ENCODE measurements at regions not wholly inside any gene's neighbourhood (a gene's known extent, or its start where the extent isn't known, plus 50 kb on each side); places are given as distances from the start of the nearest gene placed in this dataset.
A peak's percentile ranks its signal among the peaks of the same experiment; 100 is the strongest.

GRCh38 chr4:10303291-10303690 lies 153.9 kb downstream of the ZNF518B start:
- Histone ChIP-seq H3K4me3 (ENCODE audit: low read length) (no peak overlapping the region), H3K27me3 (ENCODE audit: control insufficient read depth, insufficient read depth) (no peaks in the 10 kb centered on the region), H3K4me1 (ENCODE audit: control insufficient read depth, insufficient read depth, low read length) (no peaks in the 10 kb centered on the region), H3K9me3 (ENCODE audit: control insufficient read depth, low read length) (no peaks in the 10 kb centered on the region), H3K27ac (ENCODE audit: low read length) (no peak overlapping the region)
- intact Hi-C loops (cut with DNase I), result no loop called here
- 94% methylated on average over 4 of the region's 4 CpGs for WGBS
- ATAC-seq (no peak), DNase-seq (no peak)

DNA sequence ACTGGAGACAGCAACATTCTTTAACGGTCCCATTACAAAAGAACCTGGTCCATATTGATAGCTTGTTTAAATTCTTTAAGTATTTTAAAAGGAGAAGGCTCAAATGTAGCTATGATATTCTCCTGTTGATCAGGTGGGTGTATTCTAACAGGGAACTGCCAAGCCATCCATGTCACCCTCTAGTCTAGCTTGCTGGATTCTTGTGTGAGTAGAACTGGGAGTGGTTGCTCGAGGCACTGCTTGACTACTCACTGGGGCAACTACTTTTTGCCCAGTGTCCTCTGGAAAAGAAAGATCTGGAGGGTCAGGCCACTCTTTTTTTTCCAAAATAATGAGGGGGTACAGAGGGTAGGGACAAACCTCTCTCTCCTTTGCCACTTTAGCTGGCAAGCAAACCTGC lies 155.1 kb downstream of the ZNF518B start:
- intact Hi-C loops (cut with DNase I), result no loop called here
- DNase-seq (no peak), ATAC-seq (no peak)
- H3K27me3 ChIP-seq (ENCODE audit: control insufficient read depth, insufficient read depth), result no peaks in the 10 kb centered on the region
- 80% methylated on average over 2 of the region's 2 CpGs for WGBS
- H3K4me3 ChIP-seq (ENCODE audit: low read length), result no peak overlapping the region
- H3K27ac ChIP-seq (ENCODE audit: low read length), result no peak overlapping the region
- H3K9me3 ChIP-seq (ENCODE audit: control insufficient read depth, low read length), result no peaks in the 10 kb centered on the region
- H3K4me1 ChIP-seq (ENCODE audit: control insufficient read depth, insufficient read depth, low read length), result no peaks in the 10 kb centered on the region

DNA sequence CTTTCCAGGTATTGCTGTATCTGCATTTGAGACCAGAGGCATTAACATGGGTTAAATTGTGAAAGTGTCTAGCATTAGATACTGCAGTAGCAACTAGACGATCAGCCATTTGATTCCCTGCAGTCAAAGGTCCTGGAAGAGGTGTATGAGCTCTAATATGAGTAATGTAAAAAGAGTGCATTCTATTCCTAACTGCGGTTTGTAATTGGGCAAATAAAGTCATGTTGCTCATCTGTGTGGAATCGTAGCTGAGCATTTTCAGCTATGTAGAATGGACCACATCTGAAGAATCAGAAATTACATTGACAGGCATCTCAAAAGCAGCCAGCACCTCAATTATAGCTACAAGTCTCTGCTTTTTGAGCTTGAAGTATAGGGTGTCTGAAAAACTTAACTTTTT lies 157.6 kb downstream of the ZNF518B start:
- intact Hi-C loops (cut with DNase I), result no loop called here
- ATAC-seq (no peak), DNase-seq (no peak)
- Histone ChIP-seq H3K9me3 (ENCODE audit: control insufficient read depth, low read length) (no peaks in the 10 kb centered on the region), H3K4me3 (ENCODE audit: low read length) (no peak overlapping the region), H3K27me3 (ENCODE audit: control insufficient read depth, insufficient read depth) (no peaks in the 10 kb centered on the region), H3K4me1 (ENCODE audit: control insufficient read depth, insufficient read depth, low read length) (no peaks in the 10 kb centered on the region), H3K27ac (ENCODE audit: low read length) (no peak overlapping the region)
- WGBS, result 57% methylated on average over 3 of the region's 3 CpGs

DNA sequence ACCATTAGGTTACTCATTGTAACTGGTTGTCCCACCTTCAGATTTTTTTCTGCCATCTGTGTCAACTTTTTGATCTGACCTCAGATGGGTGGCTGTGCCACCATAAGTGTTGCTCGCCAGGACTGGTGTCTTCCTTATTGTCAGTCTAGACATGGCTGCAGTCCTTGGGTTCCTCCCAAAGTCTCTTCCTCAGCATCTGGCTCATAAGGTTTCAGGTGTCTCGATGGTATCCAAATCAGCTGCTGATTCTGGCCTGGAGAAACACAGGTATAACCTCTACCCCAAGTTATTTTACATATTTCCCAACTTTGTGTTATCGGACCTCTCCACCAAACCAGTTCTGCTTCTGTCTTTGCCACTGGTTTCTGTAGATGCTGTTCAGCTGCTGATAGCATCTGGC lies 158.5 kb downstream of the ZNF518B start:
- ATAC-seq (no peak), DNase-seq (no peak)
- Histone ChIP-seq H3K4me3 (ENCODE audit: low read length) (no peak overlapping the region), H3K27ac (ENCODE audit: low read length) (no peak overlapping the region), H3K4me1 (ENCODE audit: control insufficient read depth, insufficient read depth, low read length) (no peaks in the 10 kb centered on the region), H3K27me3 (ENCODE audit: control insufficient read depth, insufficient read depth) (no peaks in the 10 kb centered on the region), H3K9me3 (ENCODE audit: control insufficient read depth, low read length) (no peaks in the 10 kb centered on the region)
- intact Hi-C loops (cut with DNase I), result no loop called here
- WGBS, result 94% methylated on average over 3 of the region's 3 CpGs

- WGBS, result 25% methylated on average over 3 of the region's 3 CpGs
- peak in 1 of 2 donors; percentile 61 for ATAC-seq
- Histone ChIP-seq H3K4me1 (ENCODE audit: control insufficient read depth, insufficient read depth, low read length) (no peaks in the 10 kb centered on the region), H3K9me3 (ENCODE audit: control insufficient read depth, low read length) (no peaks in the 10 kb centered on the region), H3K27me3 (ENCODE audit: control insufficient read depth, insufficient read depth) (no peaks in the 10 kb centered on the region), H3K4me3 (ENCODE audit: low read length) (no peak overlapping the region), H3K27ac (ENCODE audit: low read length) (no peak overlapping the region)
- DNase-seq, result no peak
- intact Hi-C loops (cut with DNase I), result no loop called here
These were observed 160.5 kb downstream of the ZNF518B start for GRCh38 chr4:10296730-10297129.

GRCh38 chr4:10295301-10295700 lies 161.9 kb downstream of the ZNF518B start:
- Histone ChIP-seq H3K27me3 (ENCODE audit: control insufficient read depth, insufficient read depth) (no peaks in the 10 kb centered on the region), H3K9me3 (ENCODE audit: control insufficient read depth, low read length) (no peaks in the 10 kb centered on the region), H3K27ac (ENCODE audit: low read length) (no peak overlapping the region), H3K4me3 (ENCODE audit: low read length) (no peak overlapping the region), H3K4me1 (ENCODE audit: control insufficient read depth, insufficient read depth, low read length) (no peaks in the 10 kb centered on the region)
- DNase-seq, result no peak
- intact Hi-C loops (cut with DNase I), result no loop called here
- no peak for ATAC-seq
- WGBS, result 89% methylated on average over 3 of the region's 3 CpGs

DNA sequence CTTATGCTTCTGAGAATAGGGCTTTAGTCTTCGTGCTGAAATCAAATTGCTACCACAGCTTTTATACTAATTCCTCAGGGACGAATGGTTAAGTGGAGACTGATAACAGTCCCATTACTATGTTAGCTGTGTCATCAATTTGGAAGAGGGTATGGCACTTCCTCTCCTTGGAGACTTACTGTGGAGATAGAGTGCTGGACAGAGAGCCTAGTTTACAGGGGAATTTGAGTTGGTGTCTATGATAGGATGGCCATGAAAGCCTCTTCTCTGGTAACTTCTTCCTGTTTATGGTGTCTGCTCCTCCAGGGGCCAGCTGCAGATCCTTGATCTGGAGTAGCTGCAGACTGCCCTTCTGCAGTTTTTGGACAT lies 167.7 kb downstream of the ZNF518B start:
- no peak overlapping the region for H3K4me3 ChIP-seq (ENCODE audit: low read length)
- DNase-seq, result no peak
- H3K9me3 ChIP-seq (ENCODE audit: control insufficient read depth, low read length), result no peaks in the 10 kb centered on the region
- intact Hi-C loops (cut with DNase I), result no loop called here
- 46% methylated on average over 2 of the region's 2 CpGs for WGBS
- no peaks in the 10 kb centered on the region for H3K27me3 ChIP-seq (ENCODE audit: control insufficient read depth, insufficient read depth)
- ATAC-seq, result no peak
- no peaks in the 10 kb centered on the region for H3K4me1 ChIP-seq (ENCODE audit: control insufficient read depth, insufficient read depth, low read length)
- H3K27ac ChIP-seq (ENCODE audit: low read length), result no peak overlapping the region

GRCh38 chr4:10288830-10289537 lies 168.2 kb downstream of the ZNF518B start:
- no peak for DNase-seq
- no peaks in the 10 kb centered on the region for H3K4me1 ChIP-seq (ENCODE audit: control insufficient read depth, insufficient read depth, low read length)
- no peak for ATAC-seq
- H3K27me3 ChIP-seq (ENCODE audit: control insufficient read depth, insufficient read depth), result no peaks in the 10 kb centered on the region
- intact Hi-C loops (cut with DNase I), result no loop called here
- H3K4me3 ChIP-seq (ENCODE audit: low read length), result no peak overlapping the region
- H3K9me3 ChIP-seq (ENCODE audit: control insufficient read depth, low read length), result no peaks in the 10 kb centered on the region
- H3K27ac ChIP-seq (ENCODE audit: low read length), result no peak overlapping the region
- WGBS, result 61% methylated on average over 4 of the region's 4 CpGs

DNA sequence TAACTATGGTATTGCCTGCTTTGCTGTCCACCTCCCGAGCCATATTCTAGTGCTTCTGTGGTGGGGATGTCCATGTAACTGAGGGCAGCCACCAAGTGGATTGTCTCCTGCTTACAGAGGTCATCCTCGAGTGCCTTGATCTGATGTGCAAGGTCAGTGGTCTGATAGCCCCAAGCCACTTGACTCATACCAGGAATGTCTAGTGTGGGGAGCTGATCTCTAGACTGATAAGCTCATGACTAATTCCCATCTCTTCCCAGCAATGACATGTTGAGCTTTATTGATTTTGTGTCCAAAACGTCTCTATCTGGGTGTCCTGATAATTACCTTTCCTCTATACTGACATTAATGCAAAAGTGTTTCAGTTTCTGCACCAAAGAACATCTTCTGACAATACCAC lies 168.4 kb upstream of the WDR1 start:
- Histone ChIP-seq H3K27ac (ENCODE audit: low read length) (no peak overlapping the region), H3K27me3 (ENCODE audit: control insufficient read depth, insufficient read depth) (no peaks in the 10 kb centered on the region), H3K4me1 (ENCODE audit: control insufficient read depth, insufficient read depth, low read length) (no peaks in the 10 kb centered on the region), H3K9me3 (ENCODE audit: control insufficient read depth, low read length) (no peaks in the 10 kb centered on the region), H3K4me3 (ENCODE audit: low read length) (no peak overlapping the region)
- no peak for ATAC-seq
- no peak for DNase-seq
- intact Hi-C loops (cut with DNase I), result no loop called here
- WGBS, result 51% methylated on average over 3 of the region's 3 CpGs

DNA sequence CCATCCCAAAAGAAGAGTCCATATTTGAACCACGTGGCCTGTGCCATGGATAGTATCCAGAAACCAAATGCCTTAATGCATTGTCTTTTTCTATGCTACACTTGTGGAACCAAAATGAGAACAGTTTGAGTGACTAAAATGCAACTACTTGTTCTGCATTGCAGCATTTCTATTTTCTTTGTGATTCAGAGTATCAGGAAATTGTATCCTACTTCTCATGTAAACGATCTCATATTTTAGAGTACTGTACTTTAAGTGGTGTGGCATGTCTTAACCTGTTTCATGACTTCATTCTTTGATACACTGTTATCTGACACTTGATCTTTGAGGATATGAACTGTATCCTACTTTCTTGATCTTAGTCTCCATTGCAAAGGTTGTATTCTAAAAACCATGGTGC lies 167.2 kb upstream of the WDR1 start:
- 75% methylated on average over 2 of the region's 2 CpGs for whole genome bisulfite sequencing
- Histone ChIP-seq H3K27me3 (ENCODE audit: control insufficient read depth, insufficient read depth) (no peaks in the 10 kb centered on the region), H3K4me3 (ENCODE audit: low read length) (no peak overlapping the region), H3K27ac (ENCODE audit: low read length) (no peak overlapping the region), H3K9me3 (ENCODE audit: control insufficient read depth, low read length) (no peaks in the 10 kb centered on the region), H3K4me1 (ENCODE audit: control insufficient read depth, insufficient read depth, low read length) (no peaks in the 10 kb centered on the region)
- intact Hi-C loops (cut with DNase I), result no loop called here
- DNase-seq (no peak), ATAC-seq (no peak)

- Histone ChIP-seq H3K4me1 (ENCODE audit: control insufficient read depth, insufficient read depth, low read length) (no peaks in the 10 kb centered on the region), H3K27me3 (ENCODE audit: control insufficient read depth, insufficient read depth) (no peaks in the 10 kb centered on the region), H3K9me3 (ENCODE audit: control insufficient read depth, low read length) (no peaks in the 10 kb centered on the region), H3K4me3 (ENCODE audit: low read length) (no peak overlapping the region), H3K27ac (ENCODE audit: low read length) (no peak overlapping the region)
- WGBS, result 39% methylated on average over 3 of the region's 3 CpGs
- no peak for DNase-seq
- intact Hi-C loops (cut with DNase I), result no loop called here
- ATAC-seq, result no peak
These were observed 165.4 kb upstream of the WDR1 start for GRCh38 chr4:10281996-10282395.

- WGBS, result 89% methylated on average over 7 of the region's 7 CpGs
- H3K27me3 ChIP-seq (ENCODE audit: control insufficient read depth, insufficient read depth), result no peaks in the 10 kb centered on the region
- no peaks in the 10 kb centered on the region for H3K9me3 ChIP-seq (ENCODE audit: control insufficient read depth, low read length)
- H3K4me1 ChIP-seq (ENCODE audit: control insufficient read depth, insufficient read depth, low read length), result no peaks in the 10 kb centered on the region
- H3K27ac ChIP-seq (ENCODE audit: low read length), result no peak overlapping the region
- DNase-seq, result no peak
- intact Hi-C loops (cut with DNase I), result no loop called here
- H3K4me3 ChIP-seq (ENCODE audit: low read length), result no peak overlapping the region
- no peak for ATAC-seq
These were observed 162.7 kb upstream of the WDR1 start for GRCh38 chr4:10279261-10279660.

Measured in right cardiac atrium (tissue), 5 donors.